Skeletal muscle satellite cell (primary cell): ENCODE measurements at regions not wholly inside any gene's neighbourhood (a gene's known extent, or its start where the extent isn't known, plus 50 kb on each side); places are given as distances from the start of the nearest gene placed in this dataset. TPM values are rescaled to one million over a fixed set of nuclear protein-coding genes. Genes with fewer than 3 reads are reported as not detected.
A peak's percentile ranks its signal among the peaks of the same experiment; 100 is the strongest.

Experiments used
- H3K27me3 ChIP-seq: 2 replicates; pipeline ENCODE4 v1.7.0; 2013; ENCODE audit warnings: low read length; ENCODE audit not compliant: control insufficient read depth, insufficient read depth
- H3K36me3 ChIP-seq: 2 replicates; pipeline ENCODE4 v1.7.0; 2013; ENCODE audit warnings: mild to moderate bottlenecking, control low read depth, low read length; ENCODE audit not compliant: insufficient read depth
- H3K4me1 ChIP-seq: 2 replicates; pipeline ENCODE4 v1.7.0; 2013; ENCODE audit warnings: low read length; ENCODE audit not compliant: control insufficient read depth, insufficient read depth
- H3K4me2 ChIP-seq: 2 replicates; pipeline ENCODE4 v1.7.0; 2013; ENCODE audit warnings: mild to moderate bottlenecking, low read length
- H3K4me3 ChIP-seq: 2 replicates; pipeline ENCODE4 v1.7.0; 2013; ENCODE audit warnings: low read length
- H3K9ac ChIP-seq: 2 replicates; pipeline ENCODE4 v1.7.0; 2013; ENCODE audit warnings: mild to moderate bottlenecking, low read depth, low read length, moderate library complexity
- H3K9me3 ChIP-seq: replicated peaks from 2 replicates; pipeline ENCODE4 v1.7.0; 2013; ENCODE audit warnings: mild to moderate bottlenecking, control low read depth, low read length
- small RNA-seq: library from RNA; depleted of rRNA; stranded (forward); fragments of <200 nt; gene quantifications from one replicate; pipeline ENCODE3, GENCODE V24; 2012

- no peaks in the 10 kb centered on the region for H3K36me3 ChIP-seq
- peaks cover 36% of the 10 kb centered on the region for H3K4me1 ChIP-seq
- no peaks in the 10 kb centered on the region for H3K27me3 ChIP-seq
- no peak overlapping the region for H3K4me3 ChIP-seq
- H3K4me2 ChIP-seq = no peak overlapping the region
- no peak overlapping the region for H3K9ac ChIP-seq
- no peaks in the 10 kb centered on the region for H3K9me3 ChIP-seq
These were observed 164.2 kb downstream of the FOXO1 start for GRCh38 chr13:40502236-40502635.

- Histone ChIP-seq H3K36me3 (no peaks in the 10 kb centered on the region), H3K27me3 (no peaks in the 10 kb centered on the region), H3K4me2 (no peak overlapping the region), H3K4me1 (peaks cover 39% of the 10 kb centered on the region), H3K4me3 (no peak overlapping the region), H3K9ac (no peak overlapping the region), H3K9me3 (no peaks in the 10 kb centered on the region)
These were observed 163.4 kb downstream of the FOXO1 start for GRCh38 chr13:40503011-40503410.

- peak overlapping the region; percentile 47 for H3K9ac ChIP-seq
These were observed 162.4 kb downstream of the FOXO1 start for GRCh38 chr13:40503966-40504591.

GRCh38 chr13:40504641-40505040 lies 161.8 kb downstream of the FOXO1 start:
- no peaks in the 10 kb centered on the region for H3K27me3 ChIP-seq
- peaks cover 51% of the 10 kb centered on the region for H3K4me1 ChIP-seq
- peak overlapping the region; percentile 43 for H3K4me2 ChIP-seq
- peak overlapping the region; percentile 15 for H3K4me3 ChIP-seq
- H3K9ac ChIP-seq = peak overlapping the region; percentile 47
- H3K36me3 ChIP-seq = no peaks in the 10 kb centered on the region
- H3K9me3 ChIP-seq = no peaks in the 10 kb centered on the region

More at GRCh38 chr13:40503966-40504591, 162.4 kb downstream of the FOXO1 start:
- H3K4me1 ChIP-seq = peaks cover 50% of the 10 kb centered on the region
- no peaks in the 10 kb centered on the region for H3K36me3 ChIP-seq
- H3K27me3 ChIP-seq = no peaks in the 10 kb centered on the region
- no peaks in the 10 kb centered on the region for H3K9me3 ChIP-seq
- peak overlapping the region; percentile 43 for H3K4me2 ChIP-seq
- peak overlapping the region; percentile 15 for H3K4me3 ChIP-seq

GRCh38 chr13:40505196-40505595 lies 161.2 kb downstream of the FOXO1 start:
- Histone ChIP-seq H3K36me3 (no peaks in the 10 kb centered on the region), H3K4me2 (no peak overlapping the region), H3K4me3 (no peak overlapping the region), H3K4me1 (peaks cover 51% of the 10 kb centered on the region), H3K9ac (peak overlapping the region; percentile 47), H3K9me3 (no peaks in the 10 kb centered on the region), H3K27me3 (no peaks in the 10 kb centered on the region)

Small RNAs in the stretch of these regions (small RNA-seq; reads per million reads assigned to genes)
- gene RF00108 = not detected
- gene RNY3P9 = not detected
- gene RPL17P51 = not detected
